HG03378 (cell line): ENCODE measurements at regions not wholly inside any gene's neighbourhood (a gene's known extent, or its start where the extent isn't known, plus 50 kb on each side); places are given as distances from the start of the nearest gene placed in this dataset.

Experiments
- ATAC-seq: cut with Tn5 transposase; IDR thresholded peaks from one replicate; pipeline ENCODE4 v1.9.1; 2021; ENCODE audit warnings: mild to moderate bottlenecking, moderate library complexity; ENCODE audit not compliant: unreplicated experiment

DNA sequence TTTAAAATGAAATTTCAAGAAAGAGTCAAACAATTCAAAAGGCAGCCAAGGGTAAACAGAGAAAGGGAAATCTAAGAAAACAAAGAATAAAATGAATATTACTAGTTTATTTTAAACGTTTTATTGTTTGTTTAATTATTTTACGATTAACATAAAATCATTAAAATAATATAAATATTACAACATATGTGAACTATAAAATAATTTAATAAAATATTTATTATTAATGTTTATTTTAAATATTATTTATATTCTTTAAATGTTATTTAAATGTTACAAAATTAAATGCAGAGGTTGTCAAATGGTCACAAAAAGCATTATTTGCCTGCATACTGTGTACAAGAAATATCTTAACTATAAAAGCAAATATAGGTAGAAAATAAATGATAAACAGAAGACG is 786.7 kb upstream of the GHITM start:
- no peak for ATAC-seq

DNA sequence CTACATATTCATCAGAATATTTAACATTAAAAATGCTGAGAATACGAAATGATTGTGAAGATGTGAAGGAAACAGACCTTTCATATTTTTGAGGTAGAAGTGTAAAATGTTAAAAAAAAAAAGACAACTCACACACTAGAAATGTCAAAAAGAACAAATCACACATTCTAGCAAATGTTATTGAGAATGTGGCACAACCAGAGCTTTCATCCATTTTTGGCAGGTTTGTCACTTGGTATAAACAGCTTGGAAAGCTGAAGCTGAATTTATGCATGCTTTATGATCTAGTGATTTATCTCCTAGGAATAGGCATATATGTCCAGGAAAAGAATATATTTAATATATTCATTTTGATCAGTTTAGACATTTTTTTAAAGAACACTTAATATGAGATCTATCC is 784.9 kb upstream of the GHITM start:
- no peak for ATAC-seq

- ATAC-seq, result no peak
Observed at GRCh38 chr10:83357004-83357403, 782.3 kb upstream of the GHITM start.

DNA sequence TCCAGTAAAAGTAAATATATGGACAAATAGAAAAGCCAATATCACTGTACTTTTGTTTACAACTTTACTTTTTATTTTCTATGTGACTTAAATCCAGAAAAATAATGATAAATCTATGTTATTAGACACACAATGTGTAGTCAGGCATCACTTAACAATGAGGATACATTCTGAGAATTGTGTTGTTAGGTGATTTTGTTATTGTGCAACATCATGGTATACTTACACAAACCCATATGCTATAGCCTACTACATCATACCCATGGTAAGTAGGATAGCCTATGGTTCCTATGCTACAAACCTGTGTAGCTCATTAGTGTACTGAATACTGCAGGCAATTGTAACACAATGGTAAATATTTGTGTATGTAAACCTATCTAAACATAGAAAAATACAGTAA is 781.7 kb upstream of the GHITM start:
- no peak for ATAC-seq

DNA sequence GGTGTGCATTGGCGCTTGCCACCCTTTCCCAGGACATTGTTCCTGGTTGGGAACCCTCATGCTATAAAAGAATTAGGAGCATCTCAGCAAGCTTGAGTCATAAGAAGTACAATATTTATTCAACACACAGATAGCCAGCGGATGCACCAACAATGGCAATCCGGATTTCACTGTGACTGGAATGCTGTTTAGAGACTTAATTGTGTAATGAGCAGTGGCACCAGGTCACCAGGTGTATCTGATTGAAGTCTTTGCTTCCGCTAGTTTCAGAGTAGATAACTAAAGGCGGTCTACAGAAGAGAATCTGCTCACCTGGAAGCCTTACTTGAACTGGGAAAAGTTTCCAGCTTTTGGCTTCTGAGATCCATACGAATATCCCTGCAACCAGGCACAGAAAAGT is 772.3 kb upstream of the GHITM start:
- ATAC-seq, result no peak

DNA sequence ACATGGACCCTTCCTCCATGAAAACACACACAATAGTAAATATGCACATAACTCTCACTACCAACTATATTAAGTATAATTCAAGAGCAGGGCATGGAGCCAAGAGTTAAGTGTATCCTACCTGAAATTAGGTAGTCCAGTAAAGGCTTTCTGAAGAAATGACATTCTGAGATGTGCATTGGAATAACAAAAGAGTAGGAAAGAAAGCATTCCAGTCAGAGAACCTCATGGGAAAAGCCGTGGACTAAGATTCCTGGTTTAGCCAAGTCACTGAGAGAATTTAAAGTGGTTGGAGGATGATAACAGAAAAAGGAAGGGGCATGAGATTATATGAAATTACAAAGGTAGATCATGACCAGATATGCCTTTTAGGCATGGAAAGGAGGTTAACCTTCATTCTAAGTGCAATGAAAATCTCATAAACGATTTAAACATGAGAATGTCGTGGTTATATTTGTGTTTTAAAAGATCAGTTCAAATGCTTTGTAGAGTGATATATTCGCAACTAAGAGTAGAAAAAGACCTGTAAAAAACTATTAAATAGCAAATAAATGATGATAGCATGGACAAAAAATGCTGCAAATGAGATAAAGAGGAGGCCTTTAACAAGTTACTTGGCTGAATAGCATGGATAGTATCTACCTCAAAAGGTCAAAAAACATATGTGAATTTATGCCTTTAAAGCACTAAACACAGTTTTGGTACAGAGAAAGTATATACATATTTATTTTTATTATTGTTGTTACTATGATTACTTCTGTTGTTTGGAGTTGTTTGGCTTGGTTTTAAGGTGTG is 767.4 kb upstream of the GHITM start:
- no peak for ATAC-seq

- ATAC-seq, result no peak
Observed at GRCh38 chr10:83372646-83373045, 766.7 kb upstream of the GHITM start.

DNA sequence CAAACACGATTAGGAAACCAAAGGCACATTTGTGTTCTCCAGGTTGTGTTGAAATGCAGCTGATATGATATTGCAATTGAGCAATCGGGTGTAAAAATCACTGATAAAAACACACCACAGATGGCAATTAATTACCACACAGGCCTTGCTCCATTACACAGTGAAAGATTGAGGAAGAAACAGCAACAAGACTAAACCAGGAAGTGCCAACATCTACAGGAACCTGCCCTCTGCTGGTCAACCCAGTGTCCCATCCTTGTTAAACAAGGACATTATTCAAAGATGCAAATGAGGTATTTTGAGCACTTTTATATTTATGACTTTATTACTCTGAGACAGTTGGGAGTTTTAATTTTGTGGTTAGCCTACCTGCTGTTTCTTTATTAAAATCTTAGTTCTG is 765.6 kb upstream of the GHITM start:
- ATAC-seq, result no peak

DNA sequence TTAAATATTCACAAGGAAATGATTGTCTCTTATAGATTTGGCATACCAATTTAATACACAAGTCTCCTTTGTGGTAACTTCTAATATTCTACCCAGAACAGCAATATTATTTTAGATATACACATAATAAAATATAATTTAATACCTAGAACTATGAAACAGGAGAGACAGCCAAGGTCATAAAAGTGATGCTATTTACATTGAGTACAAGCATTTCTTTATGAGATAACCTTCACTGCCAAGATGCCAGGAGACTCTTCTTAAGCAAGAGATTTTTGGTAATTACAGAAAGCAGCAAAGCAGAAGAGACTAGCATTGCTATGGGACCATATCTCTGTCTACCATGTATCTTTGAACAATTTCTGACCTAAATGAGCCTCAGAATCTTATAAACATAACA is 764.6 kb upstream of the GHITM start:
- ATAC-seq, result no peak

DNA sequence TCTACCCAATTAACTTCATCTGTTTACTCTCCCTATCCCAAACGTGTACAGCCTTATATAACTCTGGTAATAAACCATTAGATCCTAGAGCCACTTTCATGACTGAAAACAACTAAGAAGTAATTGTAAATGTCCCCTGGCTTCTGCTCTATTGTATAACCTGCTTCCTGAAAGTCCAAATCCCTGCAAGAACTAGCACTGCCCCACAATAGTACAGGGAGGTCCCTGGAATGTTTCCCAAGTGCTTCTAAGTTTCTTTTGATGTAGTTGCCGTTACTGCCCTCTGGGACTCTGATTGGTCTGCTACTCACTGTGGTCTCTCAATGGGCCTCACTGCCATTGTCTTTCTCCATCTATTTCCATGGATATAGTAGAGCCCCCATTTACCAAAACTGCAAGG is 764.0 kb upstream of the GHITM start:
- ATAC-seq, result no peak

- ATAC-seq, result no peak
Observed at GRCh38 chr10:83397806-83398205, 741.5 kb upstream of the GHITM start.

DNA sequence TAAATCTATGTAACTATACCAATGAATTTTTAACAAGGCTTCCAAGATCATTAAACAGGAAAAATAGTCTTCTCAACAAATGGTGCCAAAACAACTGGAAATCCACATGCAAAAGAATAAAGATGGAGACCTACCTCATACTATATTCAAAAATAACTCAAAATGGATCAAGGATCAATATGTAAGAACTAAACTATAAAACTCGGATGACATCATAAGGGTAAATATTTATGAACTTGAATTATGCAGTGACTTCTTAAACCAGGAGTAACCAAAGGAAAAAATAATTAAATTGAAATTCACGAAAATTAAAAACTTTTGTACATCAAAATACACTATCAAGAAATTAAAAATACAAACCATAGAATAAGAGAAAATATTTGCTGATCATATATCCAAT is 728.7 kb upstream of the GHITM start:
- no peak for ATAC-seq

- ATAC-seq, result no peak
Observed at GRCh38 chr10:83425306-83425705, 714.0 kb upstream of the GHITM start.

- no peak for ATAC-seq
Observed at GRCh38 chr10:83427101-83427500, 712.2 kb upstream of the GHITM start.

DNA sequence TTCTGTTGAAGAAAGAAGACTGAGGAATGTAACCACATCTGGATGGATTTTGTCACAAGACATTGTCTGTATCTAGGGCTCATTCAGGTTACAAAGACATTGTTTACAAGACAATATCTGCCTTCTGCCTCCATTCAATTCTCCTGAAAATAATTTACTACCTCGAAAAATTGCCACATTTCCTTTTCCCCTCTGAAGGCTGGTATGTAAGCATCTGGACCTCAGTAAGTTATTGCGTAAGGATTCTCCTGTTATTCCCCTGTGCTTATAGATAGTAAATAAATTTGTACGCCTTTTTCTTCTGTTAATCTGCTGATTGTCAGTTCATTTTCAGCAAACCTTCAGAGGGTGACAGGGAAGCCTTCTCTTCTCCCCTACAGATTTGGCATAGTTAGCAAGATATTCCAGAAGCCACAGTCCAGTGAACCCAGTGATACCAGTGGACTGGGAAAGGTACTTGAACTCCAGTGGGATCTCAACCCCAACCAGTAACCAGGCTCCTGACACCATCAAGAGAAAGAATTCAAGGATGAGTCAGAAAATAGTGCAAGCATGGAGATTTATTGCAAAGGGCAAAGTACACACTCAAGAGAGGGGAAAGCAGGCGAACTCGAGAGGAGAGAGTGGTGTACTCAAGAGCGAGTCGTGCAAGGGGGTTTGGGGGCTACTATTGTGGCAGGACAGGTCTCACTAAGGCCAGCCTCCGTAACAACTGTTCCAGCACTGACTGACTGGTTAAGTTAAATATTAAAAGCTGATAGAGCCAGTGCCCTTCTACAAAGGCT is 706.9 kb upstream of the GHITM start:
- ATAC-seq, result no peak

DNA sequence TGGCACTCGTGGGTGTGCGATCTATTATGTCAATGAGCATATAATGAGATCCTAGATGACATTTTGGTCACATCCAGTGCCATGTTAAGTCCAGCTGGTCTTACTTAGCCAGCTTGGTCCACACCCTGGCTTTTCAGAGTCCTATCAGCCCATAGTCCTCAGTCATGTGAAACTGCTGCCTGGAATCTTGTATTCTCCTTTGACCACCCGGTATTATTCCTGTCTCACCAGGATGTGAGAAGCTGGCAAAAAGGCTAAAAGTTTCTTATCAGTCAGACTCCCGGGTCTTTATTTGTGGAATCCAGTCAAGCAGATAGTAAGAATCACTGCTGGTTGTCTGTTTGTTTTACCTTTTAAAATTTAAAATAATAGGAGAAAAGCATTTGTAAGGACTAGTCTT is 705.6 kb upstream of the GHITM start:
- no peak for ATAC-seq

DNA sequence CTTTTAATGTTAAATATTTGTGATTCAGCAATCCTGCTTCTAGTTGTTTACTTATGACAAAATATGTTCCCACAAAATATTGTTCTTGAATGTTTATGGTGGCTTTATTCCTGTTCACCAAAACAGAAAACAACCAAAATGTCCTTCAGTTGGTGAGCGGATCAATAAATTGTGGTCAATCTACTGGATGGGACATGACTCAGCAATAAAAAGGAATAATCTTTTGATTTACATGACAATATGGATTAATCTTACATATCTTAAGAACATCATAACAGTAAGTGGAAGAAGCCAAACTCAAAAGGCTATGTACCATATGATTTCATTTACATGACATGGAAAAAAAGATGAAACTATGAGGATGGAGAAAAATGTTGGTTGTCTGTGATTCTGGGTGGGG is 691.3 kb upstream of the GHITM start:
- ATAC-seq, result no peak

DNA sequence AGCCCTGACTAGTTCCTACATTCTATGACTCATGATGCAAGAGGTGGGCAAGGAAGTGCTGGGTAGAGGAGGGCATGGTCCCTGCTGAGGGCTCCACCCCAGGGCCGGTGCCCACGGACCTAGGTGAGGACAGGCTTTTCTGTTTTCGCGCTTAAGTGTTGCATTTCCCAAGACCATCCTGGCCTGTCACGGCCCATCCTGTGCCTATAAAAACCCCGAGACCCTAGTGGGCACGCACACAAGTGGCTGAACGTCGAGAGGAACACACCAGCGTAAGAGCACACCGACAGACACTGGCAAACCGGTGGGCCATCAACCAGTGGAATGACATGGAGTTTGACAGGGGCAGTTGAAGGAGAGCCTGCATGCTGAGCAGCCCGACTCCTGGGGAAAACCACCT is 680.7 kb upstream of the GHITM start:
- no peak for ATAC-seq

DNA sequence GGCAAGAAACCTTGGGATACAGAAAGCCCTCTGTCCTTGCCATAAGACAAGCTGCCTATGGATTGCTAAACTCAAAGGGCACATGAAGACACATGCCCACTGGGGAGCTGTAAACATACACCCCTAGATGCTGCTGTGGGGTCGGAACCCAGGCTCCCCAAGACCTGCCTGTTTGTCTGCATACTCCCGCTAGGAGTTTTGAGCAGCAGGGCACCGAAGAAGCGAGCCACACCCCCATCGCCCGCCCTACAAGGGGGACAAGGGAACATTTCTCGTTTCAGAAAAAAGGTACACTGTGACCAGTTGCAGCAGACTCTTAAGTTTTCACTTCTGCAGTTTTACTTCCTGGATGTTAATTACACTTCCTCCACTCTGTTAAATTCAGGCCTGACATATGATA is 680.2 kb upstream of the GHITM start:
- ATAC-seq, result no peak

DNA sequence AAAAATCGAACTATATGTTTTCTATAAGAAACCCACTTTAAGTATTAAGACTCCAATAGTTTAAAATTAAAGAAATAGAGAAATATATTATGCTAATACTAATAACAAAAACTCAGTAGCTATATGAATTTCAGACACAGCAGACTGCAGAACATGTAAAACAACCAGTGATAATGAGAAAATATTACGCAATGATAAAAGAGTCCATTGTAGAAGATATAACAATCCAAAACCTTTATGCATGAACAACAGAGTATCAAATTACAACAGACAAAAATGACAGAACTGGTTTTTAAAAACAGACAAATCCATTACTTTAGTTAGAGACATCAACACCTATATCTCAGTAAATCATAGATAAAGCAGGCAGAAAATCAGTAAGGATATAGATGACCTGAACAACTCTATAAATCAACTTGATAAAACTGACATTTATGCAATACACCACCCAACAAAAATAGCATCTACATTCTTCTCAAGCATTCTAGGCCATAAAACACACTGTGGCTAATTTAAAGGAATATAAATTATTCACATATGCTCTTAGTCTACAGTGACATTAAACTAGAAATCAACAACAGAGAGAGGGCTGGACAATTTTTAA is 669.5 kb upstream of the GHITM start:
- no peak for ATAC-seq

DNA sequence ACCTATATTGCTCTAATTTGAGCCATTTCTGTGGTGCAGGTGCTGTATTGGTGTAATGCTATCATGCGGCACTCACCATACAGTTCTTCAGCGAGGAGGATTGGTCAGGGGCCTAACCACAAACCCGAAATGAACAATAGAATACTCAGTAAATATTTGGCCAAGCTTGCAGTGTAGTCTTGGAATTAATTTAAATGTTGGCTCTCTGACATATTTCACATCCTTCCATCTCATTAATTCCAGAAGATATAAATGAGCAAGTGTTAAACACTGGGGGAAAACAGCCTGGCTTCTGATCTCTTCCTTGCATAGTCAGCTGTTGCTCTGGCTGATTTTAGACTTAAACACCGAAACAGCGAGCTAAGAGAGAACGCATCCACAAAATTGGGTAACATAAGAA is 663.1 kb upstream of the GHITM start:
- ATAC-seq, result no peak

GRCh38 chr10:83489161-83489560 is 650.1 kb upstream of the GHITM start:
- ATAC-seq, result no peak
